SU-DHL-6 (cell line): ENCODE measurements at regions not wholly inside any gene's neighbourhood (a gene's known extent, or its start where the extent isn't known, plus 50 kb on each side); places are given as distances from the start of the nearest gene placed in this dataset.

Source experiments
- EZH2phosphoT487 ChIP-seq: fragments of 200-600 bp; sonication (generic), shearing (Covaris generic); conservative IDR thresholded peaks from 2 replicates; pipeline ENCODE4 v1.6.1; 2018; ENCODE audit warnings: mild to moderate bottlenecking, antibody characterized with exemption, low read length, moderate library complexity, mixed read lengths
- TF ChIP-seq, protein P1 (sequence below): fragments of 200-600 bp; sonication (generic); IDR thresholded peaks from one replicate; pipeline ENCODE4 v1.5.1; 2017; ENCODE audit warnings: antibody characterized with exemption, mild to moderate bottlenecking, low read length, moderate library complexity; ENCODE audit not compliant: insufficient read depth, poor library complexity, severe bottlenecking

GRCh38 chr4:124389591-124389990, 322.9 kb downstream of the ANKRD50 start:
- TF ChIP-seq, protein P1, sequence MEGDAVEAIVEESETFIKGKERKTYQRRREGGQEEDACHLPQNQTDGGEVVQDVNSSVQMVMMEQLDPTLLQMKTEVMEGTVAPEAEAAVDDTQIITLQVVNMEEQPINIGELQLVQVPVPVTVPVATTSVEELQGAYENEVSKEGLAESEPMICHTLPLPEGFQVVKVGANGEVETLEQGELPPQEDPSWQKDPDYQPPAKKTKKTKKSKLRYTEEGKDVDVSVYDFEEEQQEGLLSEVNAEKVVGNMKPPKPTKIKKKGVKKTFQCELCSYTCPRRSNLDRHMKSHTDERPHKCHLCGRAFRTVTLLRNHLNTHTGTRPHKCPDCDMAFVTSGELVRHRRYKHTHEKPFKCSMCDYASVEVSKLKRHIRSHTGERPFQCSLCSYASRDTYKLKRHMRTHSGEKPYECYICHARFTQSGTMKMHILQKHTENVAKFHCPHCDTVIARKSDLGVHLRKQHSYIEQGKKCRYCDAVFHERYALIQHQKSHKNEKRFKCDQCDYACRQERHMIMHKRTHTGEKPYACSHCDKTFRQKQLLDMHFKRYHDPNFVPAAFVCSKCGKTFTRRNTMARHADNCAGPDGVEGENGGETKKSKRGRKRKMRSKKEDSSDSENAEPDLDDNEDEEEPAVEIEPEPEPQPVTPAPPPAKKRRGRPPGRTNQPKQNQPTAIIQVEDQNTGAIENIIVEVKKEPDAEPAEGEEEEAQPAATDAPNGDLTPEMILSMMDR, result no peak
- TF ChIP-seq EZH2phosphoT487, result no peak
